ENCODE measurements at regions not wholly inside any gene's neighbourhood (a gene's known extent, or its start where the extent isn't known, plus 50 kb on each side); places are given as distances from the start of the nearest gene placed in this dataset.
"Not testable (repeated sequence)": the region's sequence is repeated elsewhere in the genome, so short reads cannot be mapped to it uniquely, and the experiment has no call there.

GRCh38 chr2:57434441-57434840 lies 612.2 kb upstream of the VRK2 start:
- DNase-seq (ENCODE audit: low read depth) = no peak

- DNase-seq (ENCODE audit: low read depth) = no peak
These were observed 611.6 kb upstream of the VRK2 start for GRCh38 chr2:57434972-57435371.

GRCh38 chr2:57437077-57437476 lies 609.5 kb upstream of the VRK2 start:
- DNase-seq (ENCODE audit: low read depth) = no peak

- no peak for DNase-seq (ENCODE audit: low read depth)
These were observed 606.2 kb upstream of the VRK2 start for GRCh38 chr2:57440437-57440836.

- DNase-seq (ENCODE audit: low read depth) = no peak
These were observed 603.5 kb upstream of the VRK2 start for GRCh38 chr2:57443086-57443485.

GRCh38 chr2:57443973-57444521 lies 602.6 kb upstream of the VRK2 start:
- peak; percentile 30 for DNase-seq (ENCODE audit: low read depth)

- no peak for DNase-seq (ENCODE audit: low read depth)
These were observed 601.7 kb upstream of the VRK2 start for GRCh38 chr2:57444752-57445430.

- no peak for DNase-seq (ENCODE audit: low read depth)
These were observed 597.8 kb upstream of the VRK2 start for GRCh38 chr2:57448816-57449215.

- no peak for DNase-seq (ENCODE audit: low read depth)
These were observed 596.4 kb upstream of the VRK2 start for GRCh38 chr2:57450170-57450569.

GRCh38 chr2:57452634-57453033 lies 594.0 kb upstream of the VRK2 start:
- DNase-seq (ENCODE audit: low read depth) = no peak

- no peak for DNase-seq (ENCODE audit: low read depth)
These were observed 592.7 kb upstream of the VRK2 start for GRCh38 chr2:57453945-57454344.

GRCh38 chr2:57460396-57461276 lies 586.0 kb upstream of the VRK2 start:
- no peak for DNase-seq (ENCODE audit: low read depth)

GRCh38 chr2:57461624-57462023 lies 585.0 kb upstream of the VRK2 start:
- DNase-seq (ENCODE audit: low read depth) = no peak

- no peak for DNase-seq (ENCODE audit: low read depth)
These were observed 581.5 kb upstream of the VRK2 start for GRCh38 chr2:57465067-57465466.

GRCh38 chr2:57465967-57466366 lies 580.6 kb upstream of the VRK2 start:
- DNase-seq (ENCODE audit: low read depth) = no peak

GRCh38 chr2:57475391-57475790 lies 571.2 kb upstream of the VRK2 start:
- no peak for DNase-seq (ENCODE audit: low read depth)

GRCh38 chr2:57479981-57480380 lies 566.6 kb upstream of the VRK2 start:
- no peak for DNase-seq (ENCODE audit: low read depth)

- no peak for DNase-seq (ENCODE audit: low read depth)
These were observed 558.5 kb upstream of the VRK2 start for GRCh38 chr2:57488061-57488460.

GRCh38 chr2:57490741-57491140 lies 555.9 kb upstream of the VRK2 start:
- no peak for DNase-seq (ENCODE audit: low read depth)

GRCh38 chr2:57491213-57491612 lies 555.4 kb upstream of the VRK2 start:
- DNase-seq (ENCODE audit: low read depth) = no peak

GRCh38 chr2:57493966-57494365 lies 552.6 kb upstream of the VRK2 start:
- not testable (repeated sequence) for DNase-seq (ENCODE audit: low read depth)

GRCh38 chr2:57497489-57498096 lies 549.0 kb upstream of the VRK2 start:
- peak; percentile 28 for DNase-seq (ENCODE audit: low read depth)

- DNase-seq (ENCODE audit: low read depth) = no peak
These were observed 541.8 kb upstream of the VRK2 start for GRCh38 chr2:57504787-57505186.

Measured in RPMI7951 (cell line).